IMR-90 (cell line): ENCODE measurements at regions not wholly inside any gene's neighbourhood (a gene's known extent, or its start where the extent isn't known, plus 50 kb on each side); places are given as distances from the start of the nearest gene placed in this dataset.

Experiments
- ATAC-seq: fragments of 200-7000 bp; cut with Tn5 transposase; 2 replicates; pipeline ENCODE4 v1.9.1; 2020; ENCODE audit warnings: low read depth, mild to moderate bottlenecking, moderate library complexity
- BruUV-seq: library from RNA; stranded (reverse); fragments of 400-500 nt; replicated peaks from 2 replicates; lab custom pipeline; 2021; lab: Mats Ljungman, UMichigan
- CTCF ChIA-PET: fragments of 300-600 bp; formaldehyde crosslinking; extraction: SDS; loops from one replicate; lab custom pipeline; 2021; ENCODE audit warnings: antibody characterized with exemption; lab: Yijun Ruan, JAX
- POLR2A ChIA-PET: fragments of 300-600 bp; sonication (Branson Sonifier 250); formaldehyde crosslinking; loops from one replicate; lab custom pipeline; 2022; ENCODE audit warnings: antibody characterized with exemption; ENCODE audit not compliant: unreplicated experiment; lab: Charles Lee
- DNase-seq: peaks from one replicate; pipeline ENCODE4 v3.0.0; 2013
- H2AFZ ChIP-seq: replicated peaks from 2 replicates; pipeline ENCODE3; 2013; ENCODE audit warnings: low read length, mild to moderate bottlenecking; ENCODE audit not compliant: poor library complexity
- H2AK5ac ChIP-seq: 2 replicates; pipeline ENCODE4 v1.6.1; 2013; ENCODE audit warnings: low read depth, low read length, inconsistent platforms
- H2AK9ac ChIP-seq: replicated peaks from 2 replicates; pipeline ENCODE3; 2013; ENCODE audit warnings: mild to moderate bottlenecking, low read depth, low read length, moderate library complexity; ENCODE audit not compliant: poor library complexity
- H2BK120ac ChIP-seq: 2 replicates; pipeline ENCODE4 v1.6.1; 2013; ENCODE audit warnings: low read depth, low read length, inconsistent platforms
- H2BK15ac ChIP-seq: 3 replicates; pipeline ENCODE4 v1.6.1; 2013; ENCODE audit warnings: low read depth, low read length, inconsistent platforms
- H2BK20ac ChIP-seq: 2 replicates; pipeline ENCODE4 v1.6.1; 2013; ENCODE audit warnings: low read depth, mild to moderate bottlenecking, inconsistent platforms, low read length, moderate library complexity
- H2BK5ac ChIP-seq: 2 replicates; pipeline ENCODE4 v1.6.1; 2013; ENCODE audit warnings: mild to moderate bottlenecking, low read depth, low read length, inconsistent platforms; ENCODE audit not compliant: poor library complexity, severe bottlenecking
- H3K14ac ChIP-seq: replicated peaks from 2 replicates; pipeline ENCODE4 v1.6.1; 2013; ENCODE audit warnings: low read depth, low read length, inconsistent platforms
- H3K18ac ChIP-seq: 2 replicates; pipeline ENCODE4 v1.6.1; 2013; ENCODE audit warnings: low read depth, low read length, control low read depth
- H3K23ac ChIP-seq: 2 replicates; pipeline ENCODE4 v1.6.1; 2013; ENCODE audit warnings: low read depth, low read length, inconsistent platforms
- H3K27ac ChIP-seq: 2 replicates; pipeline ENCODE4 v1.5.1; 2013; ENCODE audit warnings: mild to moderate bottlenecking, control low read depth, low read length; ENCODE audit not compliant: insufficient read depth
- H3K27me3 ChIP-seq: 2 replicates; pipeline ENCODE4 v1.6.1; 2013; ENCODE audit warnings: low read length; ENCODE audit not compliant: control insufficient read depth, insufficient read depth
- H3K36me3 ChIP-seq: 2 replicates; pipeline ENCODE4 v1.6.1; 2013; ENCODE audit warnings: low read length, mixed read lengths; ENCODE audit not compliant: control insufficient read depth, insufficient read depth
- H3K4ac ChIP-seq: 2 replicates; pipeline ENCODE4 v1.6.1; 2013; ENCODE audit warnings: low read depth, low read length, inconsistent platforms
- H3K4me1 ChIP-seq: 2 replicates; pipeline ENCODE4 v1.6.1; 2013; ENCODE audit warnings: low read length, mixed read lengths; ENCODE audit not compliant: control insufficient read depth, insufficient read depth
- H3K4me2 ChIP-seq: 2 replicates; pipeline ENCODE4 v1.6.1; 2013; ENCODE audit warnings: low read depth, mild to moderate bottlenecking, control low read depth, low read length, moderate library complexity
- H3K4me3 ChIP-seq: 2 replicates; pipeline ENCODE4 v1.5.1; 2013; ENCODE audit warnings: low read depth, mild to moderate bottlenecking, control low read depth, low read length, moderate library complexity; ENCODE audit not compliant: insufficient read depth
- H3K56ac ChIP-seq: 2 replicates; pipeline ENCODE4 v1.6.1; 2013; ENCODE audit warnings: low read length, inconsistent platforms; ENCODE audit not compliant: insufficient read depth; ENCODE audit errors: extremely low read depth
- H3K79me1 ChIP-seq, 2 experiments: 2 replicates each; pipeline ENCODE4 v1.6.1; 2013; ENCODE audit warnings: low read length in 2 of 2, inconsistent platforms in 1 of 2, low read depth in 1 of 2
- H3K9ac ChIP-seq: 2 replicates; pipeline ENCODE4 v1.6.1; 2013; ENCODE audit warnings: low read depth, low read length, control low read depth
- H3K9me1 ChIP-seq: 2 replicates; pipeline ENCODE4 v1.6.1; 2013; ENCODE audit warnings: low read length, inconsistent platforms; ENCODE audit not compliant: insufficient read depth
- H3K9me3 ChIP-seq: 2 replicates; pipeline ENCODE4 v1.6.1; 2013; ENCODE audit warnings: low read length; ENCODE audit not compliant: control insufficient read depth, insufficient read depth
- H4K20me1 ChIP-seq: 2 replicates; pipeline ENCODE4 v1.6.1; 2013; ENCODE audit warnings: low read length, inconsistent platforms; ENCODE audit not compliant: insufficient read depth
- H4K5ac ChIP-seq: 2 replicates; pipeline ENCODE4 v1.6.1; 2013; ENCODE audit warnings: mild to moderate bottlenecking, low read depth, low read length, control low read depth
- H4K8ac ChIP-seq, 2 experiments: 2 replicates each; pipeline ENCODE4 v1.6.1; 2013; ENCODE audit warnings: low read depth in 2 of 2, low read length in 2 of 2, control low read depth in 1 of 2, inconsistent platforms in 1 of 2
- H4K91ac ChIP-seq: 2 replicates; pipeline ENCODE4 v1.6.1; 2013; ENCODE audit warnings: low read depth, low read length, inconsistent platforms; ENCODE audit not compliant: insufficient read depth
- BHLHE40 ChIP-seq: fragments of 150-350 bp; IDR thresholded peaks from 2 replicates; pipeline ENCODE4 v1.6.1; 2016; ENCODE audit warnings: mild to moderate bottlenecking, low read depth, low read length
- CEBPB ChIP-seq: IDR thresholded peaks from 2 replicates; pipeline ENCODE4 v1.6.1; 2012; ENCODE audit warnings: low read depth, low read length, improper control_type of control experiment
- CHD1 ChIP-seq: IDR thresholded peaks from 2 replicates; pipeline ENCODE4 v1.6.1; 2012; ENCODE audit warnings: low read depth, low read length, improper control_type of control experiment
- CTCF ChIP-seq: conservative IDR thresholded peaks from 2 replicates; pipeline ENCODE4 v1.5.1; 2012; ENCODE audit warnings: mild to moderate bottlenecking, low read depth, low read length, improper control_type of control experiment
- ELK1 ChIP-seq: fragments of 150-350 bp; IDR thresholded peaks from 2 replicates; pipeline ENCODE4 v1.6.1; 2016; ENCODE audit warnings: low read depth, mild to moderate bottlenecking, low read length, moderate library complexity, borderline replicate concordance
- FOS ChIP-seq: fragments of 150-350 bp; IDR thresholded peaks from 2 replicates; pipeline ENCODE4 v1.6.1; 2016; ENCODE audit warnings: low read depth, low read length
- MAFK ChIP-seq: IDR thresholded peaks from 2 replicates; pipeline ENCODE4 v1.6.1; 2012; ENCODE audit warnings: low read depth, low read length, improper control_type of control experiment
- MAZ ChIP-seq: IDR thresholded peaks from 2 replicates; pipeline ENCODE4 v1.6.1; 2012; ENCODE audit warnings: low read depth, mild to moderate bottlenecking, low read length, improper control_type of control experiment, moderate library complexity, borderline replicate concordance
- MXI1 ChIP-seq: IDR thresholded peaks from 2 replicates; pipeline ENCODE4 v1.6.1; 2012; ENCODE audit warnings: low read depth, mild to moderate bottlenecking, low read length, moderate library complexity, borderline replicate concordance
- NFE2L2 ChIP-seq: fragments of 150-350 bp; IDR thresholded peaks from 2 replicates; pipeline ENCODE4 v1.6.1; 2016; ENCODE audit warnings: low read depth, mild to moderate bottlenecking, low read length
- POLR2A ChIP-seq: IDR thresholded peaks from 2 replicates; pipeline ENCODE4 v1.6.1; 2012; ENCODE audit warnings: mild to moderate bottlenecking, low read depth, low read length
- RAD21 ChIP-seq: IDR thresholded peaks from 2 replicates; pipeline ENCODE4 v1.6.1; 2012; ENCODE audit warnings: low read length, improper control_type of control experiment
- RCOR1 ChIP-seq: IDR thresholded peaks from 2 replicates; pipeline ENCODE4 v1.6.1; 2012; ENCODE audit warnings: mild to moderate bottlenecking, low read length, improper control_type of control experiment; ENCODE audit not compliant: insufficient replicate concordance
- RFX5 ChIP-seq: IDR thresholded peaks from 2 replicates; pipeline ENCODE4 v1.8.0; 2012; ENCODE audit warnings: low read depth, mild to moderate bottlenecking, low read length, moderate library complexity
- SMC3 ChIP-seq: fragments of 150-350 bp; IDR thresholded peaks from 2 replicates; pipeline ENCODE4 v1.6.1; 2016; ENCODE audit warnings: low read depth, mild to moderate bottlenecking, antibody characterized with exemption, low read length, moderate library complexity
- USF2 ChIP-seq: fragments of 150-350 bp; IDR thresholded peaks from 2 replicates; pipeline ENCODE4 v1.6.1; 2017; ENCODE audit warnings: mild to moderate bottlenecking, antibody characterized with exemption, low read length, low read depth
- WGBS, 2 experiments: methylation state at CpG; one replicate each; pipeline versions ENCODE4 v1.1.5 to v1.1.7; 2013; ENCODE audit warnings: missing lambda C conversion rate in 2 of 2; ENCODE audit not compliant: insufficient read length in 1 of 2; ENCODE audit errors: extremely low coverage in 2 of 2; 5-methylcytosine and 5-hydroxymethylcytosine counted together
- dilution Hi-C: fragments of 300-500 bp; cut with HindIII; formaldehyde crosslinking; loops from one replicate; pipeline ENCODE4 v1.14.3; 2018; ENCODE audit warnings: low sequenced_read_pairs; ENCODE audit not compliant: unreplicated experiment
- in situ Hi-C: fragments of 300-500 bp; cut with MboI; formaldehyde crosslinking; loops from 3 replicates; pipeline ENCODE4 v1.14.3; 2019; ENCODE audit warnings: low sequenced_read_pairs, inconsistent platforms, mixed read lengths
- intact Hi-C: fragments of 100-400 bp; cut with micrococcal nuclease; formaldehyde crosslinking; loops from 2 replicates; pipeline ENCODE4 v1.10.0; 2022

GRCh38 chr12:115273456-115273855 is 589.5 kb upstream of the TBX3 start:
- no peak overlapping the region for H2BK20ac ChIP-seq
- no peak overlapping the region for H2AFZ ChIP-seq
- WGBS, 2 experiments = no CpG with 5 or more reads among the region's 2 CpGs
- no peak overlapping the region for H3K14ac ChIP-seq
- H3K4ac ChIP-seq = no peak overlapping the region
- H3K18ac ChIP-seq = no peak overlapping the region
- H2BK120ac ChIP-seq = no peak overlapping the region
- DNase-seq = no peak
- H3K4me1 ChIP-seq = no peaks in the 10 kb centered on the region
- H3K9ac ChIP-seq = no peak overlapping the region
- POLR2A ChIA-PET = no interaction called here
- in situ Hi-C loops (no loop called here), intact Hi-C loops (no loop called here), dilution Hi-C loops (no loop called here)
- no peaks in the 10 kb centered on the region for H3K9me3 ChIP-seq
- no peak overlapping the region for H3K23ac ChIP-seq
- H3K56ac ChIP-seq = no peak overlapping the region
- H4K91ac ChIP-seq = no peak overlapping the region
- no peaks in the 10 kb centered on the region for H3K9me1 ChIP-seq
- no peak overlapping the region for H3K27ac ChIP-seq
- no peak overlapping the region for H2AK5ac ChIP-seq
- no peak for ATAC-seq
- no peak overlapping the region for H2BK15ac ChIP-seq
- no TSS peak for BruUV-seq
- no peaks in the 10 kb centered on the region for H3K79me1 ChIP-seq
- CTCF ChIA-PET = no interaction called here
- H4K8ac ChIP-seq = no peak overlapping the region
- H3K36me3 ChIP-seq = no peaks in the 10 kb centered on the region
- no peak for TF ChIP-seq POLR2A
- no peak for TF ChIP-seq RFX5
- TF ChIP-seq SMC3 = no peak
- no peak for TF ChIP-seq RCOR1
- no peak for TF ChIP-seq MAFK
- no peak for TF ChIP-seq MAZ
- TF ChIP-seq NFE2L2 = no peak
- no peak for TF ChIP-seq CEBPB
- TF ChIP-seq BHLHE40 = no peak
- no peak for TF ChIP-seq RAD21
- TF ChIP-seq CHD1 = no peak
- TF ChIP-seq FOS = no peak
- TF ChIP-seq ELK1 = no peak
- no peak for TF ChIP-seq USF2
- no peak for TF ChIP-seq MXI1
- no peak for TF ChIP-seq CTCF
- H2BK5ac ChIP-seq = no peak overlapping the region
- H3K27me3 ChIP-seq = no peaks in the 10 kb centered on the region
- no peak overlapping the region for H3K4me3 ChIP-seq
- no peak overlapping the region for H3K4me2 ChIP-seq
- no peak overlapping the region for H4K5ac ChIP-seq
- H2AK9ac ChIP-seq = no peak overlapping the region
- H4K20me1 ChIP-seq = no peaks in the 10 kb centered on the region
